ENCODE measurements at regions not wholly inside any gene's neighbourhood (a gene's known extent, or its start where the extent isn't known, plus 50 kb on each side); places are given as distances from the start of the nearest gene placed in this dataset.

GRCh38 chr18:41783879-41784278 is 171.2 kb upstream of the PIK3C3 start:
- TF ChIP-seq, protein P1, sequence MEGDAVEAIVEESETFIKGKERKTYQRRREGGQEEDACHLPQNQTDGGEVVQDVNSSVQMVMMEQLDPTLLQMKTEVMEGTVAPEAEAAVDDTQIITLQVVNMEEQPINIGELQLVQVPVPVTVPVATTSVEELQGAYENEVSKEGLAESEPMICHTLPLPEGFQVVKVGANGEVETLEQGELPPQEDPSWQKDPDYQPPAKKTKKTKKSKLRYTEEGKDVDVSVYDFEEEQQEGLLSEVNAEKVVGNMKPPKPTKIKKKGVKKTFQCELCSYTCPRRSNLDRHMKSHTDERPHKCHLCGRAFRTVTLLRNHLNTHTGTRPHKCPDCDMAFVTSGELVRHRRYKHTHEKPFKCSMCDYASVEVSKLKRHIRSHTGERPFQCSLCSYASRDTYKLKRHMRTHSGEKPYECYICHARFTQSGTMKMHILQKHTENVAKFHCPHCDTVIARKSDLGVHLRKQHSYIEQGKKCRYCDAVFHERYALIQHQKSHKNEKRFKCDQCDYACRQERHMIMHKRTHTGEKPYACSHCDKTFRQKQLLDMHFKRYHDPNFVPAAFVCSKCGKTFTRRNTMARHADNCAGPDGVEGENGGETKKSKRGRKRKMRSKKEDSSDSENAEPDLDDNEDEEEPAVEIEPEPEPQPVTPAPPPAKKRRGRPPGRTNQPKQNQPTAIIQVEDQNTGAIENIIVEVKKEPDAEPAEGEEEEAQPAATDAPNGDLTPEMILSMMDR (IDR thresholded peaks at IDR 0.05), result no peak
- no peak for TF ChIP-seq POLR2A (IDR thresholded peaks at IDR 0.05)

Measured in ovary (tissue), 3 donors.